Effector memory CD4-positive, alpha-beta T cell (primary cell): ENCODE measurements at regions not wholly inside any gene's neighbourhood (a gene's known extent, or its start where the extent isn't known, plus 50 kb on each side); places are given as distances from the start of the nearest gene placed in this dataset.
A peak's percentile ranks its signal among the peaks of the same experiment; 100 is the strongest.

ENCODE experiments used
- DNase-seq, 3 donors: peaks; one replicate each; pipeline ENCODE4 v3.0.0-alpha.2; 2020
- H3K27ac ChIP-seq: 2 replicates; pipeline ENCODE4 v1.7.0; 2013; ENCODE audit warnings: mild to moderate bottlenecking, low read length, moderate library complexity; ENCODE audit not compliant: insufficient read depth, poor library complexity, severe bottlenecking
- H3K27me3 ChIP-seq: replicated peaks from 2 replicates; pipeline ENCODE4 v1.7.0; 2013; ENCODE audit warnings: mild to moderate bottlenecking, low read length; ENCODE audit not compliant: insufficient read depth, control insufficient read depth, poor library complexity, severe bottlenecking
- H3K36me3 ChIP-seq: 2 replicates; pipeline ENCODE4 v1.7.0; 2013; ENCODE audit warnings: mild to moderate bottlenecking, low read length, moderate library complexity; ENCODE audit not compliant: control insufficient read depth, insufficient read depth
- H3K4me1 ChIP-seq: 2 replicates; pipeline ENCODE4 v1.7.0; 2013; ENCODE audit warnings: low read length, mild to moderate bottlenecking; ENCODE audit not compliant: control insufficient read depth, insufficient read depth, poor library complexity, severe bottlenecking
- H3K4me3 ChIP-seq: 2 replicates; pipeline ENCODE4 v1.7.0; 2013; ENCODE audit warnings: low read length, low read depth, mild to moderate bottlenecking; ENCODE audit not compliant: insufficient read depth, poor library complexity, severe bottlenecking
- H3K9me3 ChIP-seq: 2 replicates; pipeline ENCODE4 v1.7.0; 2013; ENCODE audit warnings: mild to moderate bottlenecking, low read length, moderate library complexity; ENCODE audit not compliant: control insufficient read depth

DNA sequence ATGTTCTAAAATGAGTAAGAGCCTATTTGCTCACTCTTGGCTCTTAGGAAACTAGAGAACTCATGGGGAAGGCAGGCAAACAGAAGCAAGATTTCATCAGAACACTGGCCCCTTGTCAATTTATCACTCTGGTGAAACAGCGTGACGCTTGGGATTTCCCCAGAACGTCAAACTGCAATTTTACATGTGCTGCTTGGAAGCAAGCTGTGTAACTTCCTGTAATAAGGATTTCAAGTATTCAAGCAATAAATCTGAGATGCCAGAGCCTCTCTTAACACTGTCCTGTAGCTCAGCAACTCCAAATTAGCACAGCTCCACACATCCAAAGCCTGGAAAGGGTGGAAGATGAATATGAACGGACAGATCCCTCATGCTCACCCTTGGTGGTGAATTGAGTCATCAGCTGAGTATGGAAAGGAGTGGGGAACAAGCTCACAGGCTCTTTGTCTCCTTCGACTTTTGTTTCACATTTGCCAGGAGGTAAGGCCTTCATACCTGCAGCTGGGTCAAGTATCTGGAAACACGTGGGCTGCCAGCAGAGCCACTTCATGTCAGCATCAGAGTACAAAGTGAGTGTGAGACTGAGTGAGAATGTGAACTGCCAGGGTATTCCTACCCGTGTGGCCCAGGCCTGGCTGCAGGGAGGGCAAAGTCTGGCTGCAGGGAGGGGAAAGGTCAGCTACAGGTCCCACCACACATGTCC lies 140.4 kb upstream of the NAMPT start:
- no peaks in the 10 kb centered on the region for H3K27me3 ChIP-seq
- no peak overlapping the region for H3K4me3 ChIP-seq
- H3K4me1 ChIP-seq = peaks cover 3% of the 10 kb centered on the region
- no peak overlapping the region for H3K27ac ChIP-seq
- DNase-seq = peak in 1 of 3 donors; percentile 3
- no peaks in the 10 kb centered on the region for H3K9me3 ChIP-seq
- no peaks in the 10 kb centered on the region for H3K36me3 ChIP-seq

DNA sequence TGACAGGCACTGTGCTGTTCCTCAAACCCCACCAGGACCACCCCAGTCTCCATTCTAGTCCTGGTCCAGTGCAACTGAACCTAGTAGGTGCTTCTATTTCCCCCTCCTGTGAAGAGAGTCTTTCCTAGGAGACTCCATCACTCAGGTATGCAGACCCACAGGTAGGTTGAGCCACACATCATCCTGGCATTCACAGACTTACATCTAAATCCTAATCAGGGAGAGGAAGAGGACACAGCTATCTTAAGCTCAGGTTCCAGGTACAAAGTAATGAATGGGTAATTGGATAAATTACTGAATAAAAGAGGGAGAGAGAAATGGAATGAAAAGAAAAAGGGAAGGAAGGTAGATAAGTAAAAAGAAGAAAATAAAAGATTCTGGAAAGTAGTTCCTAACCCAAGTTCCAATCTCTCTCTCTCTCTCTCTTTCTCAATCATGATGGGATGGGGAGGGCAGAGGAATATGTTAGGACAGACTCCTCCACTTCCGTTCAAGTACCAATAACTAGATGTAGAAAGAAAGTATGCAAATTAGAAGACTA lies 139.8 kb upstream of the NAMPT start:
- Histone ChIP-seq H3K27ac (no peak overlapping the region), H3K36me3 (no peaks in the 10 kb centered on the region), H3K4me1 (peaks cover 3% of the 10 kb centered on the region), H3K4me3 (no peak overlapping the region), H3K9me3 (no peaks in the 10 kb centered on the region), H3K27me3 (no peaks in the 10 kb centered on the region)
- no peak for DNase-seq

DNA sequence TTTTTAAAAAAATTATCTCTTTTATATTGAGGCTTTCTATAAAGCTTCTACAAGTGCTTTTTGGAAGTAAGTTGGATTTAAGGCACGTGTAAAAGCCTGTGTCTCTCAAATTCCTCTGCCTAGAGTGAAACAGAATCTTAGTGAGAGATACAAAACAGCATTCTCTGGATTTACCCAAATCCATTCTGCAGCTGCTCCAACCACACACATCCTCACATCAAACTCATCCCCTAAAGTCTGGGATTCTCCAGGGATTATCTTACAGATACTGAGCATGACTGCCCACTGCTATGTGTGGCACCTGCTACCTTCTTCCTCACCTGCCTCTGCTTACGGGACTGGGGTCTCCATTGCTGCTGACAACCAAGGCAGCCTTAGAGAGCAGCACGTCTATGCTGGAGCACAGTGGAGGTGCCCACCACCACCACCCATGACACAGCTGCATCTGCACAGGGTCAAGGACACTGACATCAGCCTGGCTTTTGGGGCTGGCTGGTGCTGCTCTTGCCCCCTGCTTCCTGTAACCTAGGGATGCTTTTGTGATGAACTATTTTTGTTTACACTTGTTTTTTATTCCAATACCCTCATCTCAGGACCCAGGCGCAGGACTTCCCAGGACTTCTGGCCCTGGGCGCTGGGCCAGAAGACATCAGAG lies 139.2 kb upstream of the NAMPT start:
- peaks cover 3% of the 10 kb centered on the region for H3K4me1 ChIP-seq

DNA sequence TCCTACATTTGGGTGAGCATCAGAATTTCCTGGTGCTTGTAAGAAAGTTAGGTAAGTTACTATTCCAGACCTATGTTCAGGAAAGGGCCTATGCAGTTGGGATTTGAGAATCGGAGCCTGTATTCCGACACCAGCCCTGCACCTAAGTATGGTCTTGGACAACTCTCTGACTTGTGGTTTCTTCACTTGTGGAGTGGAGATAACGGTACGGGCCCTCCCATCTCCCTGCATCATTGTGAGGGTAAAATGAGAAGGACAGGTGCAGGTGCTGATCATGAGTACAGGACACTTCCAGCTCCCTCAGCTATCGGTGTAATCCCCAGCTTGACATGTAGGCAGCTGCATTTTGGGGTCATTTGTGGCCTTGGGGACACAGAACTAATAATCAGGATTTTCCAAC lies 138.3 kb upstream of the NAMPT start:
- no peak overlapping the region for H3K27ac ChIP-seq
- H3K4me3 ChIP-seq = no peak overlapping the region
- no peaks in the 10 kb centered on the region for H3K9me3 ChIP-seq
- peaks cover 3% of the 10 kb centered on the region for H3K4me1 ChIP-seq
- DNase-seq = no peak
- no peaks in the 10 kb centered on the region for H3K27me3 ChIP-seq
- H3K36me3 ChIP-seq = no peaks in the 10 kb centered on the region

More for the DNA sequence above, 139.2 kb upstream of the NAMPT start:
- H3K27ac ChIP-seq = no peak overlapping the region
- H3K9me3 ChIP-seq = no peaks in the 10 kb centered on the region
- no peaks in the 10 kb centered on the region for H3K36me3 ChIP-seq
- no peaks in the 10 kb centered on the region for H3K27me3 ChIP-seq
- H3K4me3 ChIP-seq = no peak overlapping the region
- no peak for DNase-seq

DNA sequence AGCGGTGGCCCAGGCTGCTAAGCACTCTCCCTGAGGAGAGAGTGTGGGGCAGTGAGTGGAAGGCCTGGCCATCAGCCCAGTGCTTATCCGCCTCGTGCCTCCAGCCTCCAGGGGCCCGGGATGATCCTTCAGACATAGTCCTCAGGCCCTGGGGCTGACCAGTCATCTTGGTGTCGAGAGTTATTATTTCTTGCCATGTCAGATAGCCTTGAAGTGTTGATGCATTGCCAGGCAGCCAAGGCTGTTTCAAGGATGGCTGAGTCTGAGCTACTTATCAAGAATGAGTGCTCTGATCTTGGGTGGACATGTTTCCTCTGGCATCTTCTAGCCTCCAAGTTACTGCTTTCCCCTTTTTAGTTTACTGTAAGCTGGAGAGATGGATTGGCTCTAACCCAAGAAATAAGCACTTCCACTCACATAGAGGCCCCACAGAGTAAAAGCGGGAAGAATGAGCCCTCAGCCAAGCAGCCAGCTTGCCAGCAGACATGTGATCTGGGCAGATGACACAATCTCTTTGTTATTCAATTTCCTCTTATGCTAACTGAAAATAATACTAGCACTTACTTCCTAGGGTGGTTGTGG lies 136.5 kb upstream of the NAMPT start:
- no peak overlapping the region for H3K4me3 ChIP-seq
- no peaks in the 10 kb centered on the region for H3K9me3 ChIP-seq
- H3K27ac ChIP-seq = no peak overlapping the region
- no peaks in the 10 kb centered on the region for H3K27me3 ChIP-seq
- peaks cover 3% of the 10 kb centered on the region for H3K4me1 ChIP-seq
- DNase-seq = no peak
- H3K36me3 ChIP-seq = no peaks in the 10 kb centered on the region

DNA sequence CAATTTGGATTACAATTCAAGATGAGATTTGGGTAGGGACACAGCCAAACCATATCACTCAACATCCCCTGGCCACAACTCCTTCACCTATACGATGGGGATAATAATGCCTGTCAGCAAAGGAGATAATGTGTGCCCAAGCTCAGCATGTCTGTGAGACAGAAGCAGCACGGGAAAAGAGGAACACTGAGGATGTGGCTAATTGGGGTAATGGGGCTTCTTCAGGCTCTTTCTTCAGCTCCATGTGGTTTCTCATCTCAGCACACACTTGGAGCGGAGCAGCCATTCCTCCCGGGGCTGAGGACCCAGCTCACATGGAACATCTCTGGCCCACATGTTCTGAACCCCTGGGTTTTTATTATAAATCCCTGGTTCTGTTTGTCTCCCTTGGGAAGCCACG lies 136.0 kb upstream of the NAMPT start:
- H3K27me3 ChIP-seq = no peaks in the 10 kb centered on the region
- no peak overlapping the region for H3K27ac ChIP-seq
- H3K4me1 ChIP-seq = peaks cover 3% of the 10 kb centered on the region
- H3K4me3 ChIP-seq = no peak overlapping the region
- no peaks in the 10 kb centered on the region for H3K36me3 ChIP-seq
- no peak for DNase-seq
- no peaks in the 10 kb centered on the region for H3K9me3 ChIP-seq

DNA sequence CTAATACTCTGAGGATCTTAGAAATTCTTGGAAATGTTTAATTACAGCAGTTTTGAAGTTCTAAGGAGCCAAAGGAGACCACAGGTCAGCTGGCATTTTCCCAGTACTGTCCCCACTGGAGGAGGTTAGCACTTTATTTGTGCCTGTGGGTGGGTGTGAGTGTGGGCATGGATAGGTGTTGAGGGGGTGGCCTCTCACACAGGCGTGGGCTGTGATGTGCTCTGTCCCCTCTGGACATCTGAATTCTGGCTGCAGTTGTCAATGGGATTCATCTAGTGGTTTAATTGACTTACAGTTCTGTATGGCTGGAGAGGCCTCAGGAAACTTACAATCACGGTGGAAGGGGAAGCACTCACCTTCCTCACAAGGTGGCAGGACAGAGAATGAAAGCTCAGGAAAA lies 135.4 kb upstream of the NAMPT start:
- Histone ChIP-seq H3K4me3 (no peak overlapping the region), H3K36me3 (no peaks in the 10 kb centered on the region), H3K4me1 (peaks cover 2% of the 10 kb centered on the region), H3K27me3 (no peaks in the 10 kb centered on the region), H3K9me3 (no peaks in the 10 kb centered on the region), H3K27ac (no peak overlapping the region)
- DNase-seq = no peak

DNA sequence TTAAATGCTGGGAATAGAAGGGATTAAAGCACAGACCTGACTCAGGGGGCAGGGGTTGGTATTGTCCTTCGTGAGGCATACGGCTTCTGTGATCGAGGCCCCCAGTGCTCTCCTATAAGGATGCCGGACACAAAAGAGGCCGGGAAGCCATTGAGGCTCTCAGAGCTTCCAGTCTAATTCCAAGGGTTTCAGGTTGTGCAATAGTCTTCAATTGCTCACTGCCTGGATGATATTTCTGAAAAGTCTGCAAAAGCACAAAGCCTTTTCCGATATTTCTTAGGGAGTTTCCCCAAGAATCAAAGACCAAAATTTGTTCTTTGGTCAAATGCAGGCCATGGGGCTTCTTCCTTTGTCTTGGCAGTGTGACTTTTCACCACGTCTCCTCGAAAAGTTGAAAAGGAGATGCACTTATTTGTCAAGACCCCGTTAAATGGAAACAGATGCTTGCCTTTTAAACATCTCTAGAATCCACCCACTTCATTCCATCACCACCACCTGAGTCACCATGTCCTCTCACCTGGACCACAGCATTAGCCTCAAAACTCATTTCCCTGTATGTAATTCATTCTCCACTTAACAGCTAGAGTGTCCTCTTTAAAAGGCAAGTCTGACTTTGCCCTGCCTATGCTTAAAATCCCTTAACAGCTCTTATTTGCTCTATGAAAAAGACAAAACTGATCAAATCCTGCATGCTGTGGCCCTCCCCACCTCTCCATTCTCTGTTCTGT lies 134.8 kb upstream of the NAMPT start:
- H3K27me3 ChIP-seq = no peaks in the 10 kb centered on the region
- no peak for DNase-seq
- no peaks in the 10 kb centered on the region for H3K4me1 ChIP-seq
- H3K4me3 ChIP-seq = no peak overlapping the region
- no peaks in the 10 kb centered on the region for H3K36me3 ChIP-seq
- H3K27ac ChIP-seq = no peak overlapping the region
- no peaks in the 10 kb centered on the region for H3K9me3 ChIP-seq

DNA sequence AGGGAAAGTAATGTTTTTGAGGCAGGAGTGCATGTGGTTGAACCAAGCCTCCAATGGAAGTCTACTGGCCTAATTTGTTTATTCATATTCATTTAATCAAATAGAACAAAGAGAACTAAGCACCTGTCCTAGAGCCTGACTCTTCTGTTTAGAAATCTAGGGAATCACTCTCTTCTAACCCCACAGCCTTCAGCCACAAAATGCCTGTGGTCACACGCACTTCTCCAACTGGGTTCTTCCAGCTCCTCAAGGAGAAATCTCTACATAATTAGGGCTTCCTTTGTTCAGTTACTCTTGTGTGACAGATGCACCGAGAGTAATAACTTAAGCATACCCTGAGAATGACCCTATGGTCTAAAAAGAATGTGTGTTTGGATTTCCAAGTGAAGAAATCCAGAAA lies 133.7 kb upstream of the NAMPT start:
- DNase-seq = no peak
- no peak overlapping the region for H3K4me3 ChIP-seq
- no peaks in the 10 kb centered on the region for H3K27me3 ChIP-seq
- H3K4me1 ChIP-seq = no peaks in the 10 kb centered on the region
- H3K36me3 ChIP-seq = no peaks in the 10 kb centered on the region
- no peaks in the 10 kb centered on the region for H3K9me3 ChIP-seq
- no peak overlapping the region for H3K27ac ChIP-seq
